CD1c-positive myeloid dendritic cell (primary cell): ENCODE measurements at regions not wholly inside any gene's neighbourhood (a gene's known extent, or its start where the extent isn't known, plus 50 kb on each side); places are given as distances from the start of the nearest gene placed in this dataset.
"Not testable (repeated sequence)": the region's sequence is repeated elsewhere in the genome, so short reads cannot be mapped to it uniquely, and the experiment has no call there.

Experiments
- DNase-seq: peaks from one replicate; pipeline ENCODE4 v3.0.0-alpha.2; 2016; ENCODE audit errors: extremely low spot score

DNA sequence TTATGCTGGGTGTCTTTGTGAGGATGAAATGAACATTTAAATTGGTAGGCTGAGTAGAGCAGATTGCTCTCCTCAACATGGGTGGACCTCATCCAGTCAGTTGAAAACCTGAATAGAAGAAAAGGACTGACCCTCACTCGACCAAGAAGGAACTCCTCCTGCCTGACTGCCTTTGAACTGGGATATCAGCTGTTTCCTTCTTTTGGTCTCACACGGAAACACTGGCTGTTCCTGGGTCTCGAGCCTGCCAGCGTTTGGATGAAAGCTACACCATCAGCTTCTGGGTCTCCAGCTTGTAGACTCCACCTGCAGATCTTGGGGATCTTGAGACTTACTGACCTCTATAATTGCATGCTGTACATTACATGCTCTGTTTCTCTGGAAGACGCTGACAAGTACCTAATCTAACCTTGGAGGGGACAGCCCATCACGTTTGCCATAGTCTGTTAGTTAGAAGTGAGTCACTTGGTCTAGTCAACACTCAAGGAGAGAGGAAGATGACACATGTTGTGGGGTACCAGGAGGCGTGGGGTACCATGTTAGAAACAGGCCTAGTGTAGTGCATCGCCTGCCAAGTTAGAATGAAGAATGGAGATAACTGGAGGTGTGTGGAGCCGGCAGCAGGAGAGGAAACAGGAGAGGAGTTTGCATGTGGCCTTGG lies 267.0 kb downstream of the MREG start:
- peak; percentile 71 for DNase-seq

DNA sequence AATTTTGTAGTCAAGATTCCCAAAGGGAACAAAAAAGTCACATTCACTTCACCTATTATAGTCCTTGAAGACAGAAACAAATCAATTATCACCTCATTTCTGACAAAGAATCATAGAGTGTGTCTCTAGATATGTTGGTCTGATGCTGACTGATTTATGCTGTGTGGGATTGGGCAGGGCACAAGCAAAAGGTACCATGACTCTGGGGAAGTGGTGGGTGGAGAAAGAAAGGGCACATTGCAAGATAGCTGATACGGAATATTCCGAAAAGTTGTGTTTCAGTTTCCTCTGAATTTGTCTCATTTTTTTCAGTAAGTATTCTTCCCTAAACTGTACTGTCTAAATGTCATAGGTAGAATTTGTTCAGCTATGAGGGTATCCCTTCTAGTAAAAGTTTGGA lies 268.0 kb downstream of the MREG start:
- peak; percentile 77 for DNase-seq

DNA sequence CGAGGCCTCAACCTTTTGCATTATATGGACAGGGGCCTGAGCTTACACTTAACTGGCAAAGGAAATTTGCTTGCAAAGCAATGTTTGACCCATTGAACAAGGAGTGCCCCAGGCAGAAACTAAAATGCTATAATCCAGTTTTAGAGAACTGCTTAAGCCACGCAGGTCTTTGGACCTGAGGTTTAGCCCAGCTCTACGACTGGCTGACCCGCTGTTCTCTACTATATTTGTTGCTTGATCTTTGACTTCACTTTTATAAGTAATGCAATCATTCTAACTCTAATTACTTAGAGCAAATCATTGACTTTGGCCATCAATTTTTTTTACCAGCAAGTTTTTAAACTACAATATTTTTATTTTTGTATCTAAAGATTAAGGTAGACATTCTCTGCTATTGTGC lies 268.8 kb downstream of the MREG start:
- no peak for DNase-seq

DNA sequence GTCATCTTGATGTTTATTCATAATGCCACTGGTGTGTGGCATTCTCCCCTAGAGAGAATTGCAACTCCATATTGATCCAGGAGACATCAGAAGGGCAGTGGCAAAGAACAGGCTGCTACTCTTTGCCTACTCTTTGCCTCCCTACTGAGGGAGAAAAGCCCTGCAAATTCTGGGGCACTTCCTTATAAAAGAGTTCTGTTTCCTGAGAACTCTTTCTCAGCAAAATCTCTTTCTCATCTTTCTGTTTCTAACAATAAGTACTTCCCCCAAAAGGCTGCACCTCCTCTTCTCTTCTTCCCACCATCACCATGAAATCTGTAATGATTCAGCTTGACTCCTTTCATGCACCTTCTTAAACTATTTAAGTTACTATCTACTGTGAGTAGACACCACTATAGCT lies 270.3 kb downstream of the MREG start:
- DNase-seq: peak; percentile 63

DNA sequence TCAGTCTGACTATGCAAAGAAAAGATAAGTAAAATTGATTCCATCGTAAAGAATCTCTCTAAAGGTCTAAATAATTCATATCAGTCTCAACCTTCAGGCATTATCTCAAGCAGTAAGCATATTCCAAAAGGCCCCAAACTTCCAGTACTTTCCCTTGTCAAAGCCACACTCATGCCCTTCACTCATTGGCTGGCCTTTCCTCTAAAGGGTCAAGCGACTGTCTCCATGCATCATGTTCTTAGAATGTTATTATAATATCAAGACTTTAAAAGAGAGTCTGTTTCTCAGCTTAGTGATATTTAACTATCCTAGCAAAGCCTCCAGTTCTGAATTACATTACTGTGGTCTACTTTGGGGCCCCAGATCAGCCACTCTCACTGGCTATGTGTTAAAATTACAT lies 271.3 kb downstream of the MREG start:
- DNase-seq: no peak

DNA sequence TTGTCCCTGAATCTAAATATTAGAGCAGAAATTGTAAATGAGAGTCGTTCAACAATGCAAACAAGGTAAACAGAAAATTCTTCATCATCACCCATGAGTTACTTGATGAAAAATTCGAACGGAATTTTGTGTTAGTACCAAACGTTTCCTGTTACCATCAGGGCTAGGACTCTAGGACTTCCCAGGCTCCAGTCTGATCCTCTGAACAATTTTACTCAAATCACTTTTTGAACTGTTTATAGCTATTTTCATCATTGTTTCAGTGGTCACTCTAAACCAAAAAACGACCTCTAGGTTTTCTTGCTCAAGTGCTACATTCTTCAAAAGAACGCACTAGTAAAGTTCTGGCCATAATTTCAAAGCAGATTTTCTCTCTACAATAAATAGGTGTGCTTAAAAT lies 273.3 kb downstream of the MREG start:
- DNase-seq: no peak

DNA sequence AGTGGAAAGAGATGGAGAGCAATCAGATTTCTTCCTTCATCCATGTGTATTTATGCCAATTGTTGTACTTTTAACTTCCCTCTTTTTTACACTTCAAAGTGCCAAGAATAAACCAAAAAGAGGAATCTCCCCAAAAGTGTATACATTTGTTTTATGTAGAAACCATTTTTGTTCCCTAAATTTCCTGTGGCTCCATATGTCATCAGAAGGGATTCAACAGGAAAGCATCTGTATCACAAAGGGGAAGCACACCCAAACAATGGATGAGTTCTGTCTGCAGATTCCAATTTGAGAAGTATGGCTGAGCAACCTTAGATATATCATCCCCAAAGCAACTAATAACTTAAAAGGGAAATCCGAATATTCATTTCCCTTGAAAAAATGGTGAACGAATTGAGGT lies 275.0 kb downstream of the MREG start:
- peak; percentile 89 for DNase-seq

DNA sequence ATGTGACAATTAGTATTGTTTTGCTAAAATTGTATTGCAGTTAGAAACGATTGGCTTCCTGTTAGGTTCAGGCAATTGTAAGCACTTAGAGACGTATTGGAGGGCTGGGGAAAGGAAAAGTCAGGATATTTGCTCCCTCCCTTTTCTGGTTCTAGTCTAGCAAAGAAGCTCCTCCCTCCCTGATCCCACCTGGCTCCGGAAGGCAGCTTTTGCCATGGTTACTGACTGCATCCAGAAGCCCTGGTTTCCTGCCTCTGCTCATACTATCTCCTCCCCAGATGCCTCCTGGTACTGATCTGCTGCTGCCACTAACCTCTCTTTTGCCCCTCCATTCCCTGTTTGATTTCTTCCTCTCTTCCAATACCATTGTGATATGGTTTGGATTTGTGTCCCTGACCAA lies 275.9 kb downstream of the MREG start:
- DNase-seq: no peak

DNA sequence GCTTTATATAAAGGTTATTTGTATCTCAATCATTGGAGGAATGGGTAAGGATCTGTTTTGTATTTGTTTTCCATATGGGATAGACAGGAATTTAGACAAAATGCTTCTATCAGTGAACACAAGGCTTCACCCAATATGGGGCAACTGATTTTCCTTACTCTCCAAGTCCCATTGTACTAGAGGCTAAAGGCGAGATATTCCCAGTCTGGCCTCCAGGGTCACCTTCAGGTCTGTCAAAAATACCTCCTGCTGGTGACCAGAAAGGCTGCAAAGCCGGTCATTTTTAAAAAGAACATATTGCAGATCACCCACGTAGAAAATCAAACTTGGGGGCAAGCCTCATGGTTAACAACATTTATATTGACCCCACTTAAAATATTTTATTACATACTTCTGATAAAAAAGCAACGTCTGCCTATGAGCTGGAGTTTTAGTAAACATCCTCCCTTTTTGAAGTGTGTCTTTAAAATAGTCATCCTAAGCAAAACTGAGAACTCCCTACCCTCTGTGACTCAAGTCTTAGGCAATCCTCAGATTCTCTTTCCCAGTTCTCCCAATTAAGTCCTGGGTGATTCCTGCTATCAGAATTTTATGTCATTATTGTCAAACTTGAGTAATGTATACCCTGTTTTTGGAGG lies 276.6 kb downstream of the MREG start:
- DNase-seq: peak; percentile 36

DNA sequence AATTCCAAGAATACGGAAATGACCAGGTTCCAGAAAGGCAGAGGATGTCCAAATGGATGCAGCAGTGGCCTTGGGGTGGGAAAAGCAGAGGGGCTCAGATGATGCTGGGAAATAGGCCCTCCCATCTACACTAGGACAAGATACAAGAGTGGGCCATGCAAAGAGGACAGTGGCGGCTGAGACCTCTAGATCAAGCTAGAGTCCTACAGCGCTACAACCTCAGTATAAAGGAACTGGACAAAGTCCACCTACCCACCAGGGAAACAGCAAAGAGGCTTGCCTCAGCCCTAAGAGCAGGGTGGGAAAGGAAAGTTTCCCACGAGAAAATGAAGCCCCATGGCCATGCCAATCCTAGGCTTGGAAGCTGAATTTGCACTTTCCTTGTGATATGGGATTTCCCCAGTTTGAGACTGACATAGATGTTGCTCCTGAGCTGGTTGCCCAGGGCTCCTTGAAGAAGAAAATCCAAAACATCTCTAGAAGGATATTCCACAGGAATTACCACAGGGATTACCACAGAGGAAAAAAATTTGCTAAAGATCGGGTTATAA lies 282.2 kb downstream of the MREG start:
- DNase-seq: no peak

DNA sequence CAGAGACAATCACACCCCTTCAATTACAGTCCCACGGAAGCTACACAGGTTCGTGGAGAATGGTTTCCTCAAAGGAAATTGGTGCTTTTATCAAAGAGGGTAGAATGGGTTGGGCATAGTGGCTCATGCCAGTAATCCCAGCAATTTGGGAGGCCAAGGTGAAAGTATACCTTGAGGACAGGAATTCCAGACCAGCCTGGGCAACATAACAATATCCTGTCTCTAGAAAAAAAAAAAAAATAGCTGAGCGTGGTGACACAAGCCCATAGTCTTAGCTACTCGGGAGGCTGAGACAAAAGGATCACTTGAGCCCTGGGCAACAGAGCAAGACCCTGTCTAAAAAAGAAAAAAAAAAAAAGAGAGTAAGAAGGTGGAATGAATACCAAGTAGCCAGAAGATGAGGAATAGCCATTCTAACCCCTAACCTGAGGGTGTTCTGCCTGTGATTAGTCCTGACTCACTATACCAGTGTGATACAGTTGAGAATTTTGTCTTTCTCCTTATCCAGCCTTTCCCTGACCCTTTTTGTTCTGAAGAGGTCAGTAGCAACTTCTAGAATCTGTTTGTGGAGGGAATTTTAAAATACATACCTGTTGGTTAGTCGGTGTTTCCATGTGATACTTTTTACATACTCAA lies 283.2 kb downstream of the MREG start:
- no peak for DNase-seq

DNA sequence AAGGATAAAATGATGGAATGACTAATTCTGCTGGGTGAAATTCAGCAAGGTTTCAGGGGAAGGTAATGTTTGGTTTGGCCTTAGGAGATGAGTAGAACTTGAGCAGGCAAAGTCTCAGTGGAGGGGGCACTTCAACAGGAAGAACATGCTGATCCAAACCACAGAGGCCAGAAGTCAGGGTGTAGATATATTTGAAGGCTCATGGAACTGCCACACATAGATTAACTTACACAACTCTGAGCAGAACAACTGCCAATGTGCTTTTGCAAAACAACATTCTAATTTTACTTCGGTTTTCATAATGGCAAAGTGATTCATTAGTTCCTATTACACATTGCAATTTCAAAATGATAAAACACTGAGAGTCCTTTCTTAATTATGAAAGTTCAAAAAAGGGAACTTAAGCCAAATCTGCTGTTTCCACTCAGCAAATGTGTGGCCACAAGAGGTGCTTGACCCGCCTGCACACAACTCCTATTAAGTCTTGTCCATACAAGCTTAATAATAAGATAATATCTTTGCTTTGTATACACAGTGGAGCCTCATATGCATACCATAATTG lies 284.8 kb downstream of the MREG start:
- DNase-seq: peak; percentile 93

DNA sequence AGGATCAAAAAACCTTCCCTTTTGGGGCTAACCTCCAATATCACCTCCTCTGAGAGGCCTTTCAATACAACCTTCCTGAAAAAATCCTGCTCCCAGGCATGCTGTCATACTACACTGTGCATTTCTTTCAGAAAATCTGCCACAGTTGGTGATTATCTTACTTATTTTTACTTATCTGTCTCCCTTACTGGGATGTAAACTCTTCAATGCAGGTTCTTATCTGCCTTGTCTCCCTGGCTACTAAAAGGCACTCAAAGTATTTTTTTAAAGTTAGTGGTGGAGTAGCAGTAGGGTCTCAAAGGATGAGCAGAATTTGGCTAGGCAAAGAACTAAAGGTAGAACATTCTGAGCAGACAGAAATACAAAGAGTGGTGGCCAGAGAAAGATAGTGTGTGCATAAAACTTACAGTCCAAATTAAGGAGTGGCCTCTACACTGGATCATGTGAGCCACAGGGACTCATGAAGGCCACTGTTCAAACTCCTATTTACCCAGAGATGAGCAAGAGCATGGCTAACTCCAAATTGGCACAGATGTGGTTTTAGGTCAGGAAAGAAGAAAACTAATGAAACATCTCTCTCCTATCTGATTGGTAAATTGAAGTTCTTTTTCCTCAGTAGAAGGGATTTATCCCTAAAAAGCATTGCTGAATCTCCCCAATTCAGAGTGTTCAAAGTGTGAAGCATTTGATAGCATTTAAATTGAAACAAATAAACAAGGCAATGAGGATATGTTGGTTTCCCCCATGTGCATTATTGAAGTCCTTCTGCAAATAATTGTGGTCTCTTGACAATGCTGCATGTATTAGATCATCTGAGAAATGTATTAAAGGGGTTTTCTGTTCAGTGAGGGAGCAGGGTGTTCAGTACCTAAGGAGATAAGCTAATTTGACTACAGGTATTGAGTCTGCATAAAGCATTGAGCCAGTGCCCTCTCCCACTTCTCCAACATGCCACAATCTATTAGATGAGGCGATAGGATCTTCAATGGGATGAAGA lies 285.5 kb downstream of the MREG start:
- no peak for DNase-seq

DNA sequence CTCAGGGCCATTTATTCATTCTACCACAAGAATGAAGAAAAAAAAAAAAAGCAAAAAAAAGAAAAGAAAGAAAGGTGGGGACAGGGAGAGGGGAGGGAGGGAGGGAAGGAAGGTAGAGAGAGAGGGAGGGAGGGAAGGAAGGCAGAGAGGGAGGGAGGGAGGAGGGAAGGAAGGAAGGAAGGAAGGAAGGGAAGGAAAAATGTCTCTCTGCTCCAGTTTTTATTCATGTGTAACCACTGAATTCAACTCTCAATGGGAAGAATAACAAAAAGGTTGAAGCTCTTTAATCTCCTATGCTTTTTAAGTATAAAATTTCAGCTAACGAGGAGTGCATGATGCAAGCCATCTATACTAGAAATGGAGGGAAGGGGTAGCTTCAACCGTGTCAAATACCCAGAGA lies 287.3 kb downstream of the MREG start:
- no peak for DNase-seq

DNA sequence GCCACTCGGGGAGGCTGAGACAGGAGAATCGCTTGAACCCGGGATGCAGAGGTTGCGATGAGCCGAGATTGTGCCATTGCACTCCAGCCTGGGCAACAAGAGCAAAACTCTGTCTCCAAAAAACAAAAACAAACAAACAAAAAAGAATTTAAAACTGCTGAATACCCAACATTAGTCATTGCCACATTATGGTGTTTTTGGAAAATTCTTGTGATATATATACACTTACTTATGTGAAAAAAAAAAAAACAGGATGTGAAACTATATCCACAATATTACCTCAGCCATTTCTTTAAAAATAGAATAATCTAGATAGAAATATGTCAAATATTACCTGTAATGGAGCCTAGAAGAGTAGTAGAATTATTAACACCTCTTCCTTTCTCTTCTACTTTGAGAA lies 288.3 kb upstream of the FN1 start:
- peak; percentile 78 for DNase-seq

DNA sequence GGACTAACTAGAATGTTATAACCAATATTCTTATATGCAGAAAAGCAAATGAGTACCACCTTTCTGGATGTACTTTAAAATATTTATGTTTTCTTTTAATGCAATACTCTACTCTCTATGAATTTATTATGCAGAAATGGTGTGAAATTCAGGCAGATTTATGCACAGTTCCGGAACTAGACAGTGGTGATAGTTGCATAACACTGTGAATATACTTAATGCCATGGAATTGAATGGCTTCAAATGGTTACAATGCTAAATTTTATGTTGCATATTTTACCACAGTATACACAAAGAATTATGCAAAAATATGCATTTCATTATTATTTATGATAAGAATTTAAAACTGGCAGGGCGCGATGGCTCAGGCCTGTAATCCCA lies 287.8 kb upstream of the FN1 start:
- DNase-seq: no peak

DNA sequence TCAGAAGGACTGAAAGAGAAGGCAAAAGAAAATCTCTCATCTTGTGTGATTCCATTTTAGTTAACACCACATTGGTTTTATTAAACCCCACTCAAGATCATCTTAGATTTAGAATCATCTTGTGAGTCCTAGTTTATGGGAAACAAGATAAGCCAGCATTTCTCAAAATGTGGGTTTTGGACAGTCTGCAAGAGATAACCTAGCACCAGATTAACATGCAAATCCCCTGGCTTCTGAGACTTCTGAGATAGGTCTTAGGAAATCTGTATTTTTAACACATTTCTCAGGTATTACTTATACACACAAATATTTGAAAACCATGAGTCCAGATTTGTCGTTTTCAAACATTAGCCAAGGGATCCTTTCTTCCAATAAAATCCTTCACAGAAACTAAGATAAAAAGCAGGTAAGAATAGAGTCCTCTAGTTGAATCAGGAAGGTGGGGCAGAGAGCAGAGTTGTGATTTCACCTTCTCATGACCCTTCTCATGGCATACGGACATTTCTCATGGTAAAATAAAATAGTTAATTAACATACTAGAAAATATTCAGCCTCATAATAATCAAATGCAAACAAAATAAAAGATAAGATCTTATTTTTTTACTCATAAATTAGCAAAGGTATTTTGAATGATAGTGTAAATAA lies 287.2 kb upstream of the FN1 start:
- DNase-seq: no peak

DNA sequence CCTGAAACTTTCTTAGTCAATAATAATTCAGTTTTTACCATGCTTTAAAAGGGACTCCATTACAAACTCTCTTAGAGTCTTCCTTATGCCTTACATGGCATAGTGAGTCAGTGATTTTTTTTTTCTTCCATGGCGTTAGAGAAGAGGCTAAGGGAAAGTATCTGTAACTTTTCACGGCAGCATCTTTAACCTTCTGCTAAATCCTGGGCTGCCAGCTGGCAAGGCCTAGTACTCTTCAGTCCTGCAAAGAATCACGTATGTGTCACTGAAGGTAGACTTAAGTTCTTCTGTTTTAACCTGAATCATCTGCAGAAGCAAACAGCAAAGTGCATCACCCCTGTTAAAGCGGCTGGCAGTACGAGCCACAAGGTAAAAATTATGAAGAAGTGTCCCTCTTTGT lies 286.3 kb upstream of the FN1 start:
- DNase-seq: no peak

DNA sequence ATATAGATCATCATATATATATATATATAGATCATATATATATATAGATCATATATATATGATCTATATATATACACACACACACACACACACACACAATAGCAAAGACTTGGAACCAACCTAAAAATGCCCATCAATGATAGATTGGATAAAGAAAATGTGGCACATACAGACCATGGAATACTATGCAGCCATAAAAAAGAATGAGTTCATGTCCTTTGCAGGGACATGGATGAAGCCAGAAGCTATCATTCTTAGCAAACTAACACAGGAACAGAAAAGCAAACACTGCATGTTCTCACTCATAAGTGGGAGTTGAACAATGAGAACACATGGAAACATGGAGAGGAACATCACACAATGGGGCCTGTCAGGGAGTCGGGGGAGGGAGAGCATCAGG lies 285.6 kb upstream of the FN1 start:
- not testable (repeated sequence) for DNase-seq

DNA sequence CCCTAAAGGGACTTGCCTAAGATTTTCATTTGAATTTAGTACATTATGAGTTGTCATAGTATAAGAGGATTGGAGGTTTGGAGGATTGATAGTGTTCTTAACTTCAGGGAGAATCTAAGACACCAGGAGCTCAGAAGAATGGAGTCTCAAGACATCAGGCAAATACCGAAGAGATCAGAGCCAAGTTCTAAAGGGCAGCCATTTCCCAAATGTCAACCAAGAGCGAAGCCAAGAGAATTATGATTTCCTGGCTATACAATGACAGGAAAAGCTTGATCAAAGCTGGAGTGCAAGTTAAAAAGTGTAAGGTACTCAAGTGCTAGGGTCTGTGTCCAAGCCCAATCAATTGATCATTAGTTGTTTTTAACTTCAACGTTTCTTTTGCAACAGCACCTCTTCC lies 283.0 kb upstream of the FN1 start:
- no peak for DNase-seq

DNA sequence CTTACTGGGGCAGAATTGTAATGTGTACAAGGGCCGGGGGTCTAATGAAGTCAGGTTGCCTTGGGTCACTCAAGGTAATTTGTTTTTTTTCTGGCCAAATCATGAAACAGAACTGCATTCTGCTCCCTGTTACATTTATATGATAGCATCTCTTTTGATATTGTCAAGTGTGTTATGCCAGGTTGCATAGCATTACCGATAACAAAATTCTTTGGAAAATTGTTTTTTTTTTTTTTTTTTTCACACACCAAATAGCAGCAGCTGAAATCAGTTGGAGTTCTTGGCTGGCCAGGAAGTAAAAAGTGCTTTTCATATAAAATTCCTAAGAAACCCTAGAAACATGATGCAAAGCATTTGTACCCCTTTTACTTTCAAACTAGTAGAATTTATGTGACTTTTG lies 282.6 kb upstream of the FN1 start:
- no peak for DNase-seq
